Stimulated activated CD4-positive, alpha-beta T cell treated with anti-CD3 and anti-CD28 coated beads, Interleukin-12 subunit alpha, Interleukin-12 subunit beta, amount 100 ng/mL, for 4 hours (primary cell): ENCODE measurements at regions not wholly inside any gene's neighbourhood (a gene's known extent, or its start where the extent isn't known, plus 50 kb on each side); places are given as distances from the start of the nearest gene placed in this dataset.
"Not testable (repeated sequence)": the region's sequence is repeated elsewhere in the genome, so short reads cannot be mapped to it uniquely, and the experiment has no call there.

Experiments
- DNase-seq: peaks from one replicate; pipeline ENCODE4 v3.0.0-alpha.2; 2020

DNA sequence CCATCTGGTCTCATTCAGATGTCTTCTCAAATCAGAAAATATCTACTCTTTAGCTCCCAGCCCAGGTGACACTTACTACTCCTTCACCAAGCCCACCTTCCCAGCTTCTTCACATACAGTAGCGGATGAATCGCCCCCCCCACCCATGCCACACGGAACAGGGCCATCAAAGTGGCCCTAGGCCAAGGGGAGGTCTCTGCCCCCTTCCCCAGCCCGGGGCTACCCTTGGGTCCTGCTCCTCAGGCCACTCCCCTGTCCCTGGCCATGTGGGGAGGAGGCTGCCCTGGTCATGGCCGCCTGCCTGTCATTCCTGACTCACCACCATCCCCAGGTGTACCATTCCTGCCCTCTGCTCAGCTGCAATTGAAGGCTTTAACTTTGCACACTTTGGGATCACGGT, 142.8 kb downstream of the NECTIN1 start:
- no peak for DNase-seq

DNA sequence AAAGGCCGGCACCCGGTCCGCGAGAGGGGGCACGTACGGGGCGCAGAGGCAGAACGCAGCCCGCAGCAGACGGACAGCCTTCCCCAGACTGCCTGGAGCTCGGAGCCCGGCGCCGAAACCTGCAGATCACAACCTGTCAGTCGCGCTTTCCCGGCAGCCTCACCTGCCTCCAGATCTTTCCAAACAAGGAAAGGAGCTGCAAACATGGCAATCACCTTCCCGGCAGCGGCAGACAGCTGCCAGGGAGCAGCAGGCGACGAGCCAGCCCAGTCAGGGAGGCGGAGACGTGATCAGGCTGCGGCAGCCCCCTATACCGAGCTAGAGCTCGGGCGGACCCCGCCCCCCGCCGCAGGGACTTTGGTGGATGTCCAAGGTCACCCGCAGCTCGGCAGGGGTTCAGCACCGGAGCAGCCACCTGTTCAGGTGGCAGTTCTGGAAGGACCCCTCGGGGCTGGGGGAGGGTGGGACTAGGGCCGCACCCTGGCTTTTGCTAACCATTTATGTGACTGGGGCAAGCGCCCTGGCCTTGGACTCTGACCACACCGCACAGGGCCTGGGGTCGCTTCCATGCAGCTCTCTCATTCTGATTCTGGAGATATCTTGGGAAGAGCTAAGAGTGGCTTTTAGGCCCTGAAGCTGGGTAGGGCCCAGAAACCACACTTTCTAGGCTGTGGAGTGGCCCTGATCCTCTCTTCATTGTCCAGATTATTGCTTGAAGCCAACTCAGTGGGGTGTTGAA, 143.8 kb downstream of the NECTIN1 start:
- DNase-seq = no peak

- DNase-seq = no peak
Measured at GRCh38 chr11:119584193-119585042, 144.6 kb downstream of the NECTIN1 start.

DNA sequence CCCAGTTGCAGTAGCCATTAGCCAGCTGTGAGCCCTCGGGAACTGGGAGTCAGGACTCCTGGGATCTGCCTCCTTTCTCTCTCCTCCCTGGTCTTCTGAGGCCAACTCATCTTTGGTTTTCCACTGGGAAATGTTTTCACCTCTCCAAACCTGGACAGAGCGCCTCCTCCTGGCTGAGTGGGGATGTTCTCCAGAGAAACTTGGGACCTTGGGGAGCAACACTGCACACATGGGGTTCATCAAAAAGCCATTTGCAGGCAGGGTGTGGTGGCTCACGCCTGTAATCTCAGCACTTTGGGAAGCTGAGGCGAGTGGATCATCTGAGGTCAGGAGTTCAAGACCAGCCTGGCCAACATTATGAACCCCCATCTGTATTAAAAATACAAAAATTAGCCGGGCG, 145.4 kb downstream of the NECTIN1 start:
- DNase-seq = no peak

DNA sequence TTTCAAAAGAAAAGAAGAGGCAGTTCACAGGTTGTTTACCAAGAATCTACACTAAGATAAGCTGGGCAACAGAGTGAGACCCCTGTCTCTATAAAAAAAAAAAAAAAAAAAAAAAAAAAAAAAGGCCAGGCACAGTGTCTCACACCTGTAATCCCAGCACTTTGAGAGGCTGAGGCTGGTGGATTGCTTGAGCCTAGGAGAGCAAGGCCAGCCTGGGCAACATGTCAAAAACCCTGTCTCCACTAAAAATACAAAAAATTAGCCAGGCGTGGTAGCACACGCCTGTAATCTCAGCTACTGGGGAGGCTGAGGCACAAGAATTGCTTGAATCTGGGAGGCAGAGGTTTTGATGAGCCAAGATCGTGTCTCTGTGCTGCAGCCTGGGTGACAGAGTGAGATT, 147.6 kb downstream of the NECTIN1 start:
- not testable (repeated sequence) for DNase-seq

- no peak for DNase-seq
Measured at GRCh38 chr11:119580751-119581150, 148.2 kb downstream of the NECTIN1 start.

DNA sequence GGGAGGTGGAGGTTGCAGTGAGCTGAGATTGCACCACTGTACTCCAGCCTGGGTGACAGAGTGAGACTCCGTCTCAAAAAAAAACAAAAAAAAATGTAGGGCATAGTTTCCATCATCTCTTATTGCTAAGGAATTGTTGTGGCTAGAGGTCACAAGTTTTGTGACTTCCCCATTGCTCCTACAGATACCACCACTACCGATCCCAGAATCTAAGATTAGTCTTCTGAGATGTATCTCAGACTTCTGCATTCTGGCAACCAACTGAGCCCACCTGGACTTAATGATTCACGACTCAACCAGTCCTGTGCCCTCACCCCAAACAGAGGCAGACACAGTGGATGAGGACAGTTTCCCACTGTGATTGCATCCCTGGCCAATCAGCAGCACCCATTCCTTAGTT, 148.9 kb downstream of the NECTIN1 start:
- no peak for DNase-seq

GRCh38 chr11:119578521-119579191, 150.3 kb downstream of the NECTIN1 start:
- DNase-seq = no peak

- no peak for DNase-seq
Measured at GRCh38 chr11:119573858-119574257, 150.9 kb upstream of the THY1 start.

GRCh38 chr11:119572481-119573424, 149.8 kb upstream of the THY1 start:
- DNase-seq = no peak

- DNase-seq = no peak
Measured at GRCh38 chr11:119571311-119571710, 148.3 kb upstream of the THY1 start.

- no peak for DNase-seq
Measured at GRCh38 chr11:119567688-119568582, 145.0 kb upstream of the THY1 start.

GRCh38 chr11:119566319-119566718, 143.3 kb upstream of the THY1 start:
- no peak for DNase-seq

- not testable (repeated sequence) for DNase-seq
Measured at GRCh38 chr11:119565693-119566092, 142.7 kb upstream of the THY1 start.

- DNase-seq = no peak
Measured at GRCh38 chr11:119560961-119561360, 138.0 kb upstream of the THY1 start.

- no peak for DNase-seq
Measured at GRCh38 chr11:119560291-119560690, 137.3 kb upstream of the THY1 start.

GRCh38 chr11:119552106-119552485, 129.1 kb upstream of the THY1 start:
- no peak for DNase-seq

- DNase-seq = no peak
Measured at GRCh38 chr11:119551420-119552105, 128.6 kb upstream of the THY1 start.

GRCh38 chr11:119550053-119550752, 127.2 kb upstream of the THY1 start:
- DNase-seq = no peak

DNA sequence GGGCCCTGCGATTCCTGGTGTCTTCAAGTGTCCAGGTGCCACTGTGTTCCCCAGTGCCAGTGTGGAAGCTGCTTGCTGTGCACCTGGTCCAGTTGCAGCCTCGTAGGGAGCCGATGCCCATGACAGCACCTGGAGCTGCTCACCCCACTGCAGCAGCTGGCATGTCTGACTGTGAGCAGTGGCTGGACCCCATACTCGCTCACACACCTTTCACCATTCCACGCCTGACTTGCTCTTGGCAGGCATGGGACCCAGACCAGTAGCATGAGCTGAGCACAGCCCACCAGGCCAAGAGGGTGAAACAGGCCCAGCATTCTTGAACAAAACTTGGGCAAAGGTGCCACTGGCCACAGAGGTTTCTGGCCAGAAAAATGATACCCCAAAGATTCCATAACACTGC, 124.5 kb upstream of the THY1 start:
- DNase-seq = no peak
